H1 (cell line): ENCODE measurements at regions not wholly inside any gene's neighbourhood (a gene's known extent, or its start where the extent isn't known, plus 50 kb on each side); places are given as distances from the start of the nearest gene placed in this dataset.

Experiments used
- CHD7 ChIP-seq: fragments of 300-600 bp; sonication (generic); IDR thresholded peaks from 2 replicates; pipeline ENCODE4 v1.7.1; 2012; ENCODE audit warnings: low read length, moderate library complexity, mild to moderate bottlenecking, inconsistent platforms; ENCODE audit not compliant: insufficient replicate concordance
- EZH2 ChIP-seq: fragments of 200-600 bp; sonication (generic); IDR thresholded peaks from 2 replicates; pipeline ENCODE4 v1.7.1; 2012; ENCODE audit warnings: low read depth, mild to moderate bottlenecking, moderate library complexity, low read length, inconsistent platforms; ENCODE audit not compliant: severe bottlenecking
- SP4 ChIP-seq: IDR thresholded peaks from 2 replicates; pipeline ENCODE4 v1.6.1; 2012; ENCODE audit warnings: low read length, inconsistent platforms
- TBP ChIP-seq: IDR thresholded peaks from 2 replicates; pipeline ENCODE4 v1.6.1; 2011; ENCODE audit warnings: low read depth, low read length, improper control_type of control experiment

- TF ChIP-seq SP4: no peak
- TF ChIP-seq CHD7: no peak
- no peak for TF ChIP-seq TBP
- TF ChIP-seq EZH2: no peak
Measured at GRCh38 chr1:82777240-82777639, 976.5 kb downstream of the ADGRL2 start (continued).
